HepG2 (cell line): ENCODE measurements at regions not wholly inside any gene's neighbourhood (a gene's known extent, or its start where the extent isn't known, plus 50 kb on each side); places are given as distances from the start of the nearest gene placed in this dataset.

Experiments used
- ATAC-seq: fragments of 200-7000 bp; cut with Tn5 transposase; 3 replicates; pipeline ENCODE4 v1.9.1; 2020; ENCODE audit warnings: mild to moderate bottlenecking, moderate library complexity
- BruUV-seq: library from RNA; stranded (reverse); fragments of 400-500 nt; replicated peaks from 2 replicates; lab custom pipeline; 2021; lab: Mats Ljungman, UMichigan
- CTCF ChIA-PET: fragments of 300-600 bp; formaldehyde crosslinking; extraction: SDS; loops from one replicate; lab custom pipeline; 2021; ENCODE audit warnings: low total read pairs, inconsistent platforms, low intra/inter-chr PET ratio; lab: Yijun Ruan, JAX
- POLR2A ChIA-PET: fragments of 350-600 bp; sonication (Branson Sonifier 250); formaldehyde crosslinking; loops from one replicate; lab custom pipeline; 2020; ENCODE audit warnings: antibody characterized with exemption, inconsistent platforms; lab: Yijun Ruan, JAX
- DNase-seq: peaks from one replicate; pipeline ENCODE4 v3.0.0-alpha.2; 2015; ENCODE audit warnings: low spot score
- FAIRE-seq: peaks from 3 replicates; lab custom pipeline; 2011; peaks lifted over from hg19 to GRCh38; lab: Jason Lieb, UNC
- H2AFZ ChIP-seq: one replicate; pipeline ENCODE4 v1.6.1; 2011; ENCODE audit warnings: low read length, inconsistent platforms
- H3K27ac ChIP-seq: fragments of 300-600 bp; 3 replicates; pipeline ENCODE4 v1.8.0; 2011; ENCODE audit warnings: mixed run types, mild to moderate bottlenecking, mixed read lengths, low read length, inconsistent platforms; ENCODE audit not compliant: insufficient read depth; ENCODE audit errors: extremely low read length
- H3K27me3 ChIP-seq, 2 experiments: fragments of 200-600 bp in 1 of 2; 2 replicates in 1 of 2; 3 replicates in 1 of 2; pipeline versions ENCODE4 v1.6.0 to v1.8.0; 2011; ENCODE audit warnings: low read length in 2 of 2, mild to moderate bottlenecking in 2 of 2, moderate library complexity in 2 of 2, inconsistent platforms in 1 of 2; ENCODE audit not compliant: insufficient read depth in 2 of 2, control insufficient read depth in 1 of 2
- H3K36me3 ChIP-seq, 2 experiments: fragments of 200-600 bp in 1 of 2; replicated peaks in 1 of 2; 2 replicates in 1 of 2; 3 replicates in 1 of 2; pipeline versions ENCODE4 v1.5.1 to v1.8.0; 2011; ENCODE audit warnings: low read length in 2 of 2, inconsistent platforms in 1 of 2; ENCODE audit not compliant: insufficient read depth in 2 of 2, control insufficient read depth in 1 of 2
- H3K4me1 ChIP-seq: 2 replicates; pipeline ENCODE4 v1.5.1; 2012; ENCODE audit warnings: low read length, inconsistent platforms; ENCODE audit not compliant: insufficient read depth
- H3K4me2 ChIP-seq: 2 replicates; pipeline ENCODE4 v1.6.0; 2011; ENCODE audit warnings: low read depth, low read length, inconsistent platforms
- H3K4me3 ChIP-seq, 3 experiments: fragments of 200-600 bp in 1 of 3; sonication (generic), shearing (Covaris generic) in 1 of 3; replicated peaks in 1 of 3; 2 replicates each; pipeline ENCODE4 v1.5.1; 2011 to 2016; ENCODE audit warnings: low read length in 3 of 3, inconsistent platforms in 2 of 3, low read depth in 2 of 3, mild to moderate bottlenecking in 2 of 3, control low read depth in 1 of 3, mixed read lengths in 1 of 3; ENCODE audit not compliant: insufficient read depth in 1 of 3
- H3K79me2 ChIP-seq: one replicate; pipeline ENCODE4 v1.6.1; 2011; ENCODE audit warnings: low read length, inconsistent platforms; ENCODE audit not compliant: insufficient read depth
- H3K9ac ChIP-seq: 2 replicates; pipeline ENCODE4 v1.6.0; 2011; ENCODE audit warnings: mild to moderate bottlenecking, low read depth, low read length, inconsistent platforms; ENCODE audit not compliant: insufficient read depth
- H3K9me3 ChIP-seq: 2 replicates; pipeline ENCODE4 v1.5.1; 2012; ENCODE audit warnings: mild to moderate bottlenecking, low read length
- H4K20me1 ChIP-seq: 2 replicates; pipeline ENCODE4 v1.6.0; 2011; ENCODE audit warnings: inconsistent platforms, mild to moderate bottlenecking, low read length, moderate library complexity; ENCODE audit not compliant: insufficient read depth
- ATAD3A ChIP-seq: sonication (generic); formaldehyde crosslinking; IDR thresholded peaks from 2 replicates; pipeline ENCODE4 v1.4.0; 2020; ENCODE audit warnings: missing genetic modification reagents
- ATF4 ChIP-seq, 2 experiments: fragments of 450-650 bp in 1 of 2; sonication (generic) in 1 of 2; formaldehyde crosslinking; IDR thresholded peaks; 2 replicates each; pipeline versions ENCODE4 v1.5.0 to v1.8.0; 2020 to 2022; ENCODE audit warnings: mild to moderate bottlenecking in 1 of 2, missing genetic modification reagents in 1 of 2
- GATA4 ChIP-seq: sonication (generic); IDR thresholded peaks from 2 replicates; pipeline ENCODE4 v1.6.1; 2016; ENCODE audit warnings: antibody characterized with exemption, low read depth, borderline replicate concordance
- ISL2 ChIP-seq: sonication (generic); formaldehyde crosslinking; IDR thresholded peaks from 2 replicates; pipeline ENCODE4 v1.5.0; 2020; ENCODE audit warnings: missing genetic modification reagents
- NFRKB ChIP-seq: fragments of 450-650 bp; IDR thresholded peaks from 2 replicates; pipeline ENCODE4 v1.6.1; 2017
- PITX1 ChIP-seq: sonication (generic); formaldehyde crosslinking; IDR thresholded peaks from 2 replicates; pipeline ENCODE4 v1.5.1; 2020; ENCODE audit warnings: mild to moderate bottlenecking, missing genetic modification reagents
- ZNF326 ChIP-seq: sonication (generic); formaldehyde crosslinking; IDR thresholded peaks from 2 replicates; pipeline ENCODE4 v1.4.0; 2020; ENCODE audit warnings: missing genetic modification reagents, borderline replicate concordance
- ZNF33A ChIP-seq: sonication (generic); formaldehyde crosslinking; IDR thresholded peaks from 2 replicates; pipeline ENCODE4 v1.5.1; 2020; ENCODE audit warnings: missing genetic modification reagents, mild to moderate bottlenecking, moderate library complexity, borderline replicate concordance
- ZNF34 ChIP-seq: sonication (generic); formaldehyde crosslinking; IDR thresholded peaks from 2 replicates; pipeline ENCODE4 v1.4.0; 2020; ENCODE audit warnings: mild to moderate bottlenecking, missing genetic modification reagents, borderline replicate concordance
- ZNF549 ChIP-seq: sonication (generic); formaldehyde crosslinking; IDR thresholded peaks from 2 replicates; pipeline ENCODE4 v1.5.0; 2020; ENCODE audit warnings: missing genetic modification reagents
- ZNF597 ChIP-seq: sonication (generic); formaldehyde crosslinking; IDR thresholded peaks from 2 replicates; pipeline ENCODE4 v1.5.0; 2020; ENCODE audit warnings: missing genetic modification reagents
- ZNF784 ChIP-seq: sonication (generic); formaldehyde crosslinking; IDR thresholded peaks from 2 replicates; pipeline ENCODE4 v1.5.1; 2020; ENCODE audit warnings: missing genetic modification reagents, mild to moderate bottlenecking, borderline replicate concordance
- ZNF878 ChIP-seq: sonication (generic); formaldehyde crosslinking; IDR thresholded peaks from 2 replicates; pipeline ENCODE4 v1.8.1; 2023; ENCODE audit warnings: mild to moderate bottlenecking, missing genetic modification reagents, moderate library complexity
- WGBS: methylation state at CpG from one replicate; pipeline ENCODE4 v1.1.6; 2017; ENCODE audit warnings: low lambda C conversion rate; 5-methylcytosine and 5-hydroxymethylcytosine counted together
- in situ Hi-C: cut with HindIII; loops from 2 replicates; pipeline ENCODE4 v1.10.0; 2017; ENCODE audit warnings: low pct_unique_long_range_greater_than_20kb; ENCODE audit not compliant: extremely low pct_ligation_motif_present
- intact Hi-C: fragments of 100-400 bp; cut with micrococcal nuclease; formaldehyde crosslinking; loops from one replicate; pipeline ENCODE4 v1.10.0; 2022; ENCODE audit not compliant: unreplicated experiment

GRCh38 chr7:42858570-42858969 lies 53.3 kb downstream of the C7orf25 start:
- no peak overlapping the region for H3K9ac ChIP-seq
- no peaks in the 10 kb centered on the region for H3K36me3 ChIP-seq
- H3K4me2 ChIP-seq = no peak overlapping the region
- H4K20me1 ChIP-seq = no peaks in the 10 kb centered on the region
- no peak overlapping the region for H2AFZ ChIP-seq
- ChIA-PET CTCF (no interaction called here), POLR2A (no interaction called here)
- ATAC-seq = no peak
- TF ChIP-seq ZNF549 (CRISPR knock-in tag) (no peak), GATA4 (no peak), ZNF784 (CRISPR knock-in tag) (no peak), ZNF326 (CRISPR knock-in tag) (no peak), ATAD3A (no peak), ISL2 (CRISPR knock-in tag) (no peak), ZNF878 (CRISPR knock-in tag) (no peak), ZNF597 (CRISPR knock-in tag) (no peak), ZNF33A (no peak), ATF4 (CRISPR knock-in tag; IDR thresholded peaks at IDR 0.05) (no peak), ZNF34 (CRISPR knock-in tag) (no peak), PITX1 (CRISPR knock-in tag) (no peak), NFRKB (no peak)
- H3K27ac ChIP-seq = no peak overlapping the region
- DNase-seq = no peak
- no peaks in the 10 kb centered on the region for H3K4me1 ChIP-seq
- peaks cover 0 to 12% of the 10 kb centered on the region in 2 experiments; a peak in 1 of 5 replicates for H3K27me3 ChIP-seq
- intact Hi-C loops = no loop called here
- in situ Hi-C loops = no loop called here
- H3K9me3 ChIP-seq = no peaks in the 10 kb centered on the region
- 58% methylated on average over 1 of the region's 1 CpG for WGBS
- no peaks in the 10 kb centered on the region for H3K79me2 ChIP-seq
- no peak overlapping the region for H3K4me3 ChIP-seq
- no TSS peak for BruUV-seq
- no peak for FAIRE-seq
